ENCODE measurements at regions not wholly inside any gene's neighbourhood (a gene's known extent, or its start where the extent isn't known, plus 50 kb on each side); places are given as distances from the start of the nearest gene placed in this dataset.
"Not testable (repeated sequence)": the region's sequence is repeated elsewhere in the genome, so short reads cannot be mapped to it uniquely, and the experiment has no call there.

DNA sequence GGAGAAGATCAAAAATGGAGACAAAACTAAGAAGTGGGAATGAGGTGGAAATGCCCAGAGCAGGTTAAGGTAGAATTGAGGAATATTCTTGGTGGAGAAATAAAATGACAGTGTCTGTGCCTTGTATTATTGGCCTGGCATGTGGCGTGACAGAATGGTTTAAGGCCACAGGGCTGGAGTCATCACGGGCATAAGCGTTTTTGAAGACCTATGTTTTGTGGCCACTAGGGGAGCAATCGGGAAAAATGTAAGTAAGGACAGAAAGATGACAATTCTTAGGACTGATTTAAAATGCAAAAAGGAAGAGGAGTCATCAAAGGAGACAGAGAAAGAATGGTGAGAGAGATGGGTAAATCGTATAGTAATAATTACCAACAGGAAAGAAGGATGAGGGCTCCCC is 72.2 kb upstream of the EPB41L4A start:
- no peak overlapping the region for H3K27ac ChIP-seq
- no peak for TF ChIP-seq ZFX (IDR thresholded peaks at IDR 0.05; ENCODE audit: borderline replicate concordance)
- TF ChIP-seq, protein P1, sequence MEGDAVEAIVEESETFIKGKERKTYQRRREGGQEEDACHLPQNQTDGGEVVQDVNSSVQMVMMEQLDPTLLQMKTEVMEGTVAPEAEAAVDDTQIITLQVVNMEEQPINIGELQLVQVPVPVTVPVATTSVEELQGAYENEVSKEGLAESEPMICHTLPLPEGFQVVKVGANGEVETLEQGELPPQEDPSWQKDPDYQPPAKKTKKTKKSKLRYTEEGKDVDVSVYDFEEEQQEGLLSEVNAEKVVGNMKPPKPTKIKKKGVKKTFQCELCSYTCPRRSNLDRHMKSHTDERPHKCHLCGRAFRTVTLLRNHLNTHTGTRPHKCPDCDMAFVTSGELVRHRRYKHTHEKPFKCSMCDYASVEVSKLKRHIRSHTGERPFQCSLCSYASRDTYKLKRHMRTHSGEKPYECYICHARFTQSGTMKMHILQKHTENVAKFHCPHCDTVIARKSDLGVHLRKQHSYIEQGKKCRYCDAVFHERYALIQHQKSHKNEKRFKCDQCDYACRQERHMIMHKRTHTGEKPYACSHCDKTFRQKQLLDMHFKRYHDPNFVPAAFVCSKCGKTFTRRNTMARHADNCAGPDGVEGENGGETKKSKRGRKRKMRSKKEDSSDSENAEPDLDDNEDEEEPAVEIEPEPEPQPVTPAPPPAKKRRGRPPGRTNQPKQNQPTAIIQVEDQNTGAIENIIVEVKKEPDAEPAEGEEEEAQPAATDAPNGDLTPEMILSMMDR (IDR thresholded peaks at IDR 0.05), result peak; percentile 66

DNA sequence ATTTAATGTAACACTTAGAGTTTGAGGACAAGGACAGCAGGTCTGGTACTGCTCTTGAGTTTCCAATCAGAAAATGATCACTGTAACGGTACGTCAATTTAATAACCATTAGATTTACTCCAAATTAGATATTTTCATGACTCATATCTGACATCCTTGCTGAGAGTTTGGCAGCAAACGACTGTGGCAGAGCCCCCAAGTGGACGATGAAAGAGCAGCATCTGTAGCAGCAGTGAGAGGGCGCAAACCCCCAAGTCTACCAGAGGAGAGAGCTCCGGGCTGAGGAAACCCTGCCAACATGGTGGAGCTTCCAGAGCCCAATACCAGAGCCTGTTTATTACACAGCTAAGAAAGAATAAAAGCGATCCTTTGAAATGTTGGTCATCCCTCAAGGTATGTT is 73.2 kb upstream of the EPB41L4A start:
- H3K27ac ChIP-seq, result no peak overlapping the region
- TF ChIP-seq ZFX (IDR thresholded peaks at IDR 0.05; ENCODE audit: borderline replicate concordance), result no peak
- TF ChIP-seq, protein P1 (IDR thresholded peaks at IDR 0.05), result peak; percentile 58

DNA sequence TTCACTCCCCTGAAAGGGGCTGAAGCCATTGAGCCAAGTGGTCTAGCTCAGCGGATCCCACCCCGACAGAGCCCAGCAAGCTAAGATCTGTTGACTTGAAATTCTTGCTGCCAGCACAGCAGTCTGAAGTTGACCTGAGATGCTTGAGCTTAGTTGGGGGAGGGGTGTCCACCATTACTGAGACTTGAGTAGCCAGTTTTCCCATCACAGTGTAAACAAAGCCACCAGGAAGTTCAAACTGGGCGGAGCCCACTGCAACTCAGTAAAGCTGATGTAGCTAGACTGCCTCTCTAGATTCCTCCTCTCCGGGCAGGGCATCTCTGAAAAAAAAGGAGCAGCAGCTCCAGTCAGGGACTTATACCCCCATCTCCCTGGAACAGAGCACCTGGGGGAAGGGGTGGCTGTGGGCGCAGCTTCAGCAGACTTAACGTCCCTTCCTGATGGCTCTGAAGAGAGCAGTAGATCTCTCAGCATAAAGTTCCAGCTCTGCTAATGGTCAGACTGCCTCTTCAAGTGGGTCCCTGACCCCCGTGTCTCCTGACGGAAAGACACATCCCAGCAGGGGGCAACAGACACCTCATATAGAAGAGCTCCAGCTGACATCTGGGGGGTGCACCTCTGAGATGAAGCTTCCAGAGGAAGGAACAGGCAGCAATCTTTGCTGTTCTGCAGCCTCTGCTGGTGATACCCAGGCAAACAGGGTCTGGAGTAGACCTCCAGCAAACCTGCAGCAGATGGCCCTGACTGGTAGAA is 84.8 kb upstream of the EPB41L4A start:
- H3K27ac ChIP-seq, result peak overlapping the region; percentile 23; the same call in 1 of the 2 replicates

DNA sequence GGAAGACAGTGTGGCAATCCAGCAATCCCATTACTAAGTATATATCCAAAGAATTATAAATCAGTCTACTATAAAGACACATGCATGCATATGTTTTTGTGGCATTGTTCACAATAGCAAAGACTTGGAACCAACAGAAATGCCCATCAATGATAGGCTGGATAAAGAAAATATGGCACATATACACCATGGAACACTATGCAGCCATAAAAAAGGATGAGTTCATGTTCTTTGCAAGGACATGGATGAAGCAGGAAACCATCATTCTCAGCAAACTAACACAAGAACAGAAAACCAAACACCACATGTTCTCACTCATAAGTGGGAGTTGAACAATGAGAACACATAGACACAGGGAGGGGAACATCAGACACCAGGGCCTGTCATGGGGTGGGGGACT is 90.0 kb upstream of the EPB41L4A start:
- not testable (repeated sequence) for H3K27ac ChIP-seq

DNA sequence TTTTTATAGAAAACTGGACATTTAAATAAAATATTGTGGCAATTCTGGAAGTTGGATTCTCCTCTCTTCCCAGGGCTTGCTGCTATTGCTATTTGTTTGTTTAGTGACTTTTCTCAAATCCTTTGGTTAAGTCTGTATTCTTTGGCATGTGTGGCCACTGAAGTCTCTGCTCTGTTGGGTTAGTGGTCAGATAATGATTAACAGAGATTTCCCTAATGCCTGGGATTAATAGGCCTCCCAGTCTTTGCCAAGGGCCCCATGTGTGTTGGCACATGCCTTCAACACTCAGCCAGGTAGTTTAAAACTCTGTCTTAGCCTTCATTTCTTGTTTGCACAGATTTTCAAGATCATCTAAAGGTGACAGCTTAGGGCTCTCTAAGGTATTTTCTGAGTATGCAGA is 92.8 kb upstream of the EPB41L4A start:
- no peak overlapping the region for H3K27ac ChIP-seq
- TF ChIP-seq, protein P1 (IDR thresholded peaks at IDR 0.05), result no peak
- no peak for TF ChIP-seq ZFX (IDR thresholded peaks at IDR 0.05; ENCODE audit: borderline replicate concordance)

DNA sequence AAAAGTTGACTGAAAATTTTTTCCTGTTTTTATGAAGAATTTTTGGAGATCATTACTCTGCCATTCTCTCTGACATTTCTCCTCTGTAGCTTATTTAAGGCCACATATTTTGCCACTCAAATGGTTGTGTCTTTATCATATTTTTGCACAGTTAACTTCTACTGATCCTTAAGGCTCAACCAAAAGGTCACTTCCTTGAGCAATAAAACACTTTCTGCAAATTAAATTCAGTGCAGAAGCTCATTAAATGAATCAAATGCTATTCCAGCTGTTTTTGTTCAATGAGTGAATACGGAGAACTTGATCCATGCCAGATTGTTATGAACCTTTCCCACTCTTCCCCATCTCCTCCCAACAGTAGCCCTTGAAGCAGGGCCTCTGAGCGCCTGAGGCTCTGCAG is 93.8 kb upstream of the EPB41L4A start:
- no peak overlapping the region for H3K27ac ChIP-seq

DNA sequence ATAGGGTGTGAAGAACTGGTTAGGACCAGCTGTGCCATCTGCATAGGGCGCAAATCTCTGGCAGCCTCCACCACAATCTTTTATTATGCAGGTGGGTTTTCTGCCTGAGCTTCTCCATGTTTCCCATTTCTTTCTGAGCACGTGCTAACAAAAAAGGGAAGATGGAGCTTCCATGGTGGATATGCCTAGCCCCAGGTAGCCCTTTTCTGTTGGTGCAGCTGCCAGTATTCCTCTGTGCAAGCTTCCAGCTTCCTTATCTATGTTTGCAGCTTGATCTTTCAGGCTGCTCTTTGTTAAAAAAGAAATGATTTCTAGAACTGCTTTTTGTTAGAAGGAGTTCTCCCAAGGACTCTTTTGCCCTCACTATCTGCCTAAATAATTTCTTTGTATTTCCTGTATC is 95.0 kb upstream of the EPB41L4A start:
- no peak for TF ChIP-seq ZFX (IDR thresholded peaks at IDR 0.05; ENCODE audit: borderline replicate concordance)
- TF ChIP-seq, protein P1 (IDR thresholded peaks at IDR 0.05), result no peak
- no peak overlapping the region for H3K27ac ChIP-seq

More for the DNA sequence above, 93.8 kb upstream of the EPB41L4A start:
- TF ChIP-seq, protein P1 (IDR thresholded peaks at IDR 0.05), result no peak
- no peak for TF ChIP-seq ZFX (IDR thresholded peaks at IDR 0.05; ENCODE audit: borderline replicate concordance)

DNA sequence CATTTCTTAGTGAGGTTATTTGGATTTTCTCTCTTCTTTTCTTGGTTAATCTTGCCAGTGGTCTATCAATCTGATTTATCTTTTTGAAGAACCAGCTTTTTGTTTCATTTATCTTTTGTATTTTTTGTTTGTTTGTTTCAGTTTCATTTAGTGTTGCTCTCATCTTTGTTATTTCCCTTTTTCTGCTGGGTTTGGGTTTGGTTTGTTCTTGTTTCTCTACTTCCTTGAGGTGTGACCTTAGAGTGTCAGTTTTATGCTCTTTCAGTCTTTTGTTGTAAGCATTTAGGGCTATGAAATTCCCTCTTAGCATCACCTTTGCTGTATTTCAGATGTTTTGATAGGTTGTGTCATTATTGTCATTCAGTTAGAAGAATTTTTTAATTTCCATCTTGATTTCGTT is 101.4 kb upstream of the EPB41L4A start:
- H3K27ac ChIP-seq, result not testable (repeated sequence)

DNA sequence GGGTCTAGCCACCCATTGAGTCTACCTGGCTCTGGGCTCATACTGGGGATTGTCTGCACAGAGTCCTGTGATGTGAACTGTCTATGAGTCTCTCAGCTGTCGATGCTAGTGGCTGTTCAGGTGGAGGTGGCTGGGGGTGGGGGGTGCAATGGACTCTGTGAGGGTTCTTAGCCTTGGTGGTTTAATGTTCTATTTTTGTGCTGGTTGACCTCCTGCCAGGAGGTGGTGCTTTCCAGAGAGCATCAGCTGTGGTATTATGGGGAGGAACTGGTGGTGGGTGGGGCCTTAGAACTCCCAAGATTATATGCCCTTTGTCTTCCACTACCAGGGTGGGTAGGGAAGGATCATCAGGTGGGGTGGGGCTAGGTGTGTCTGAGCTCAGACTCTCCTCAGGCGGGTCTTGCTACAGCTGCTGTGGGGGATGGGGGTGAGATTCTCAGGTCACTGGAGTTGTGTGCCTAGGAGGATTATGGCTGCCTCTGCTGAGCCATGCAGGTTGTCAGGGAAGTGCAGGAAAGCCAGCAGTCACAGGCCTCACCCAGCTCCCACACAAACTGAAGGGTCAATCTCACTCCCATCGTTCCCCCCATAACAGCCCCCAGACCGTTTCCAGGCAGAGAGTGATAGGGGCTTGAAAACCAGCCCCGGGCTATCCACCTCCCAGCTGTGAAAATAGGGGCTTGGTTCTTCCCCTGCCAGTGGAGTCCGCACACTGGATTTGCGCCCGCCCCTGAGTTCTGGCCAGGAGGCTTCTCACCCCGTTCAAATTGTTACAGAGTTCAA is 104.0 kb upstream of the EPB41L4A start:
- H3K27ac ChIP-seq, result not testable (repeated sequence)

DNA sequence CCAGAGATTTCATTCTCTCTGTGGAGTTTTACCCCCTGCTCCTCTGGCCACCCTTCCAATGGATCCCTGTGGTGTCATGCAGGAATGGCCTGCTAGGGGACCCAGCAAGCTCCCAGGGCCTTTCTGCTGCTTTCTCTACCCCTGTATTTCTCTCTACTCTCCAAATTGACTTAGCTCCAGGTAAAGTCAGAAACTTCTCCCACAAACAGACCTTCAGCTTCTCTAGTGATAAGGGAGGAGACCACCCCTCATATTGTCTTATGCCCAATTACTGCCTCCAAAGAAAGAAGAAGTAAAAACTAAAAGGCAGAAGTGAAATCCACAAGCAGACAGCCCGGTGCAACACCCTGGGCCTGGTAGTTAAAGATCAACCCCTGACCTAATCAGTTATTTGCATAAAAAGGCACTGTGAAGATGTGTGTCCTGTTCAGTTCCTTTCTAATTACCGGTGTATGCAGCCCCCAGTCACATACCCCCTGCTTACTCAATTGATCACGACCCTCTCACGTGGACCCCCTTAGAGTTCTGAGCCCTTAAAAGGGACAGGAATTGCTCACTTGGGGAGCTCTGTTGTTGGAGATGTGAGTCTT is 104.7 kb upstream of the EPB41L4A start:
- H3K27ac ChIP-seq, result not testable (repeated sequence)
